Breast epithelium (tissue), 4 donors: ENCODE measurements at regions not wholly inside any gene's neighbourhood (a gene's known extent, or its start where the extent isn't known, plus 50 kb on each side); places are given as distances from the start of the nearest gene placed in this dataset.

Source experiments
- DNase-seq, 2 donors: peaks; one replicate each; pipeline ENCODE4 v3.0.0-alpha.2; 2019; ENCODE audit warnings: low spot score in 2 of 2
- H3K27ac ChIP-seq, 2 donors: fragments of 200-600 bp; sonication (generic) in 1 of 2; one replicate each; pipeline ENCODE4 v1.5.1; 2016 to 2019; ENCODE audit warnings: mild to moderate bottlenecking in 1 of 2
- H3K27me3 ChIP-seq, 2 donors: fragments of 200-600 bp; sonication (generic) in 1 of 2; one replicate each; pipeline versions ENCODE4 v1.5.1 to v1.6.0; 2017 to 2019; ENCODE audit warnings: control low read depth in 1 of 2, mild to moderate bottlenecking in 1 of 2
- H3K36me3 ChIP-seq: fragments of 200-600 bp; one replicate; pipeline ENCODE4 v1.5.1; 2019
- H3K4me1 ChIP-seq, 2 donors: fragments of 200-600 bp; sonication (generic); one replicate each; pipeline ENCODE4 v1.5.1; 2016 to 2019; ENCODE audit warnings: control low read depth in 1 of 2
- H3K4me3 ChIP-seq, 3 donors: fragments of 200-600 bp; sonication (generic); 1 replicate in 2 of 3; 2 replicates in 1 of 3; pipeline ENCODE4 v1.5.1; 2016 to 2019; ENCODE audit warnings: mild to moderate bottlenecking in 3 of 3, moderate library complexity in 2 of 3
- H3K9me3 ChIP-seq, 2 donors: fragments of 200-600 bp; sonication (generic) in 1 of 2; one replicate each; pipeline ENCODE4 v1.5.1; 2016 to 2019; ENCODE audit warnings: control low read depth in 1 of 2
- POLR2A ChIP-seq: fragments of 450-650 bp; IDR thresholded peaks from one replicate; pipeline ENCODE4 v1.6.1; 2016; ENCODE audit warnings: antibody characterized with exemption, mild to moderate bottlenecking, moderate library complexity
- POLR2AphosphoS5 ChIP-seq, 3 donors: sonication (generic); formaldehyde crosslinking; IDR thresholded peaks; one replicate each; pipeline ENCODE4 v1.6.1; 2017; ENCODE audit warnings: antibody characterized with exemption in 3 of 3
- intact Hi-C: fragments of 100-400 bp; cut with DNase I; formaldehyde crosslinking; loops from one replicate; pipeline ENCODE4 v1.15.1; 2023; ENCODE audit warnings: low total_unique reads
- TF ChIP-seq, protein P1 (sequence below), 3 donors: fragments of 450-650 bp; IDR thresholded peaks; one replicate each; pipeline ENCODE4 v1.5.1; 2016 to 2017; ENCODE audit warnings: antibody characterized with exemption in 3 of 3, mild to moderate bottlenecking in 3 of 3, moderate library complexity in 3 of 3

DNA sequence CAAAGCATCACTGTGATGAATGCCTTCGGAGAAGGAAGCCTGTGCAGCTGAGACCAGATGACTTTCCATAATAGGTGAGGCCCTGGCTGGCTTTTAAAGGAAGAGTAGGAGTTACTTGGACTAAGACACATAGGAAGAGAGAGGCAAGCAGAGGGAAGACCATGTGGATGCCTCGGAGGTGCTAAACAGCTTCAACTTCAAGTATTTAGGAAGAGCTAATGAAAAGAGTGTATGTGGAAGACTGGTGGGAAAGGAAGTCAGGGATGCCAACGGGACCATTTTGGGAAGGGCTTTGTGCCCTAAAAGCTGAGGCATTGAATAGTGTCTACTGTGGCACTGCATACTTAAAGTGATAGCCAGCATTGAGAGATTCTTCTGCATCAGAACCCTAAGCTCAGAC is 69.3 kb upstream of the OPCML start:
- no peak for DNase-seq
- intact Hi-C loops = no loop called here
- Histone ChIP-seq H3K4me3 (no peak overlapping the region), H3K36me3 (no peaks in the 10 kb centered on the region), H3K4me1 (no peaks in the 10 kb centered on the region), H3K27ac (no peak overlapping the region), H3K27me3 (no peaks in the 10 kb centered on the region), H3K9me3 (no peaks in the 10 kb centered on the region)
- TF ChIP-seq POLR2A (no peak), POLR2AphosphoS5 (IDR thresholded peaks at IDR 0.05) (no peak)
- TF ChIP-seq, protein P1, sequence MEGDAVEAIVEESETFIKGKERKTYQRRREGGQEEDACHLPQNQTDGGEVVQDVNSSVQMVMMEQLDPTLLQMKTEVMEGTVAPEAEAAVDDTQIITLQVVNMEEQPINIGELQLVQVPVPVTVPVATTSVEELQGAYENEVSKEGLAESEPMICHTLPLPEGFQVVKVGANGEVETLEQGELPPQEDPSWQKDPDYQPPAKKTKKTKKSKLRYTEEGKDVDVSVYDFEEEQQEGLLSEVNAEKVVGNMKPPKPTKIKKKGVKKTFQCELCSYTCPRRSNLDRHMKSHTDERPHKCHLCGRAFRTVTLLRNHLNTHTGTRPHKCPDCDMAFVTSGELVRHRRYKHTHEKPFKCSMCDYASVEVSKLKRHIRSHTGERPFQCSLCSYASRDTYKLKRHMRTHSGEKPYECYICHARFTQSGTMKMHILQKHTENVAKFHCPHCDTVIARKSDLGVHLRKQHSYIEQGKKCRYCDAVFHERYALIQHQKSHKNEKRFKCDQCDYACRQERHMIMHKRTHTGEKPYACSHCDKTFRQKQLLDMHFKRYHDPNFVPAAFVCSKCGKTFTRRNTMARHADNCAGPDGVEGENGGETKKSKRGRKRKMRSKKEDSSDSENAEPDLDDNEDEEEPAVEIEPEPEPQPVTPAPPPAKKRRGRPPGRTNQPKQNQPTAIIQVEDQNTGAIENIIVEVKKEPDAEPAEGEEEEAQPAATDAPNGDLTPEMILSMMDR (IDR thresholded peaks at IDR 0.05) = no peak

DNA sequence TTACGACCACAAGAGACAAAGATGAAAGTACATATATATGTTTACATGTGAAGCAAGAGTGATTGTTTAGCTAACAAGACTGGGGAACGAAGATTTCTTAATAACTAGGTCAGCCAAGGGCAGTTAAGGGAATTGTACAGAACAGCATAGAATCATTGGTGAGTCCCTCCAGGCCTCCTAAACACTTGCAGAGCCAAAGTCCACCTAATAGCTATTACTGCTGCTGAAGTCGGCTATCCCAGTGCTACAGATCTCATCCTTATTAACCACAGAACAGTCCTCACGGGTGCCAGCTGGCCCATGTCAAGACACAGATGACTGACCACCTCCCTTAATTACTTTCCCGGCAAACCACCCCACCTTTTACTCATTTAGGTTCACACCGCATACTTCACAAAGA is 68.5 kb upstream of the OPCML start:
- DNase-seq = no peak
- Histone ChIP-seq H3K9me3 (no peaks in the 10 kb centered on the region), H3K4me1 (no peaks in the 10 kb centered on the region), H3K27ac (no peak overlapping the region), H3K36me3 (no peaks in the 10 kb centered on the region), H3K4me3 (no peak overlapping the region), H3K27me3 (no peaks in the 10 kb centered on the region)
- intact Hi-C loops = no loop called here
- TF ChIP-seq POLR2AphosphoS5 (IDR thresholded peaks at IDR 0.05) (no peak), POLR2A (no peak)
- TF ChIP-seq, protein P1 (IDR thresholded peaks at IDR 0.05) = no peak

DNA sequence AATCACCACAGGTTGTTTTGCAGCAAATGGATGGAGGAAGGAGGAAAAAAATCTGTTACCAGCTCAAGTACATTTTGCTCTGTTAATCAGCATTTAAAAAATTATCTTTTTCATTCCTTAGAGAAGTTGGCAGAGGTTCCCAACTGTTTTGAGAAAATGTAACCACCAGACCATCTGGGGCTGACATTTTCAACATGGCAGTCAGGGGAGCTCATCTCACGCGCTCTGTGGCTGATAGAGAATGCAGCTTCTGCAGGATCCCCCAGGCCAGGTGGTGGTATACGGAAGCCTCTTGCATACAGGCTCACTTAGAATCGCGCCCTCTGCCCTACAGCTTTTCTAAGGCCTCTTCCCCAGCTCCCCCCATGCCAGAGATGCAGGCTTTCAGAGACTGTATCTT is 68.0 kb upstream of the OPCML start:
- TF ChIP-seq POLR2A (no peak), POLR2AphosphoS5 (IDR thresholded peaks at IDR 0.05) (no peak)
- TF ChIP-seq, protein P1 (IDR thresholded peaks at IDR 0.05) = no peak
- no peaks in the 10 kb centered on the region for H3K36me3 ChIP-seq
- no peaks in the 10 kb centered on the region for H3K27me3 ChIP-seq
- no peaks in the 10 kb centered on the region for H3K4me1 ChIP-seq
- H3K4me3 ChIP-seq = no peak overlapping the region
- intact Hi-C loops = no loop called here
- no peak for DNase-seq
- no peak overlapping the region for H3K27ac ChIP-seq
- no peaks in the 10 kb centered on the region for H3K9me3 ChIP-seq

DNA sequence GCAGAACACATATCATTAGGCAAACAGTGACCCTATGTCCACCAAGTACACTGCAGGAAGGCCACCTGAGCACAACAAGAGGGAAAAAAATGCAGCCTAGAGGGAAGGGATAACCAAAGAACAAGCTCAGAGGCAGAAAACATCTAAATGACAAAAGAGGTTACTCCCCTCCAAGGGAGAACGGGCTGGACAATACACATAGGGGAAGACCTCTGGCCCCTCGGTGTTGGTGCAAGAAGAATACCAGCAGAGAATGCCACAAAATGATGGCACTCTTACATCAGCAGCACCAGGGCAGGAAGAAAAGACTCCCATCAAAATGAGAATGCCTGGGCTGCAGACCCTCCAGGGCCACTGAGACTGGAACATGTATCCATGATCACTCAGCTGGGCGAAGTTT is 66.6 kb upstream of the OPCML start:
- Histone ChIP-seq H3K36me3 (no peaks in the 10 kb centered on the region), H3K27ac (no peak overlapping the region), H3K27me3 (no peaks in the 10 kb centered on the region), H3K4me3 (no peak overlapping the region), H3K4me1 (no peaks in the 10 kb centered on the region), H3K9me3 (no peaks in the 10 kb centered on the region)
- TF ChIP-seq POLR2AphosphoS5 (IDR thresholded peaks at IDR 0.05) = no peak
- TF ChIP-seq, protein P1 (IDR thresholded peaks at IDR 0.05) = no peak
- no peak for TF ChIP-seq POLR2A
- intact Hi-C loops = no loop called here
- no peak for DNase-seq

DNA sequence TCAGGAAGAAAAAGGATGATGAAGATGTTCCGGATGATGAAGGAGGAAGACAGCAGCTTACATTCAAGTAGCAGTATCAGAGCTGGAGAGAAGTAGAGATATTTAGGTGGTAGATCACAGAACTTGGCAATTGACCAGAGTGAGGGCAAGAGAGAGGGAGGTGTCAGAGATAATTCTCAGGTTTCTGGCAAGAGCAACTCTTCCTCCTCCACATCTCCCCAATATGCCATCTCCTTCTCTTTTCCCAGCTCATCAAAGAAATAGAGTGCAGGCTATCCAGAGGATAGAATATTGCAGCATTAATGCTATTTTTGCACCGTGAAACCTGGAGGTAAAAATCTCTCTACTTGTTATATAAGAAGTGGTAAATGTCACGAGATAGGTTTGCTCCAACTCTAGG is 64.9 kb upstream of the OPCML start:
- H3K4me3 ChIP-seq = no peak overlapping the region
- no peak for DNase-seq
- H3K27ac ChIP-seq = no peak overlapping the region
- no peaks in the 10 kb centered on the region for H3K36me3 ChIP-seq
- H3K4me1 ChIP-seq = no peaks in the 10 kb centered on the region
- H3K27me3 ChIP-seq = no peaks in the 10 kb centered on the region
- intact Hi-C loops = no loop called here
- TF ChIP-seq POLR2A (no peak), POLR2AphosphoS5 (IDR thresholded peaks at IDR 0.05) (no peak)
- TF ChIP-seq, protein P1 (IDR thresholded peaks at IDR 0.05) = no peak
- H3K9me3 ChIP-seq = no peaks in the 10 kb centered on the region
